ENCODE measurements at regions not wholly inside any gene's neighbourhood (a gene's known extent, or its start where the extent isn't known, plus 50 kb on each side); places are given as distances from the start of the nearest gene placed in this dataset.
A peak's percentile ranks its signal among the peaks of the same experiment; 100 is the strongest.
"Not testable (repeated sequence)": the region's sequence is repeated elsewhere in the genome, so short reads cannot be mapped to it uniquely, and the experiment has no call there.

- Mint-ChIP-seq H3K4me3 (no peak overlapping the region), H3K27ac (no peak overlapping the region), H3K4me1 (ENCODE audit: low read depth in 2 of 2) (peaks cover 3 to 6% of the 10 kb centered on the region in 2 donors), H3K36me3 (ENCODE audit: insufficient read depth) (no peaks in the 10 kb centered on the region), H3K27me3 (peaks cover 31 to 58% of the 10 kb centered on the region in 2 donors), H3K9me3 (no peaks in the 10 kb centered on the region)
- ATAC-seq (replicated peaks) = no peak
- no peak for DNase-seq
These were observed 72.7 kb upstream of the RTL6 start for GRCh38 chr22:44570476-44571445.

- Mint-ChIP-seq H3K4me3 (no peak overlapping the region), H3K4me1 (ENCODE audit: low read depth in 2 of 2) (peaks cover 3 to 6% of the 10 kb centered on the region in 2 donors), H3K27me3 (peaks cover 19 to 46% of the 10 kb centered on the region in 2 donors), H3K36me3 (ENCODE audit: insufficient read depth) (no peaks in the 10 kb centered on the region), H3K9me3 (peaks cover 0 to 2% of the 10 kb centered on the region in 2 donors), H3K27ac (no peak overlapping the region)
- no peak for ATAC-seq (replicated peaks)
- no peak for DNase-seq
These were observed 71.5 kb upstream of the RTL6 start for GRCh38 chr22:44569561-44569991.

DNA sequence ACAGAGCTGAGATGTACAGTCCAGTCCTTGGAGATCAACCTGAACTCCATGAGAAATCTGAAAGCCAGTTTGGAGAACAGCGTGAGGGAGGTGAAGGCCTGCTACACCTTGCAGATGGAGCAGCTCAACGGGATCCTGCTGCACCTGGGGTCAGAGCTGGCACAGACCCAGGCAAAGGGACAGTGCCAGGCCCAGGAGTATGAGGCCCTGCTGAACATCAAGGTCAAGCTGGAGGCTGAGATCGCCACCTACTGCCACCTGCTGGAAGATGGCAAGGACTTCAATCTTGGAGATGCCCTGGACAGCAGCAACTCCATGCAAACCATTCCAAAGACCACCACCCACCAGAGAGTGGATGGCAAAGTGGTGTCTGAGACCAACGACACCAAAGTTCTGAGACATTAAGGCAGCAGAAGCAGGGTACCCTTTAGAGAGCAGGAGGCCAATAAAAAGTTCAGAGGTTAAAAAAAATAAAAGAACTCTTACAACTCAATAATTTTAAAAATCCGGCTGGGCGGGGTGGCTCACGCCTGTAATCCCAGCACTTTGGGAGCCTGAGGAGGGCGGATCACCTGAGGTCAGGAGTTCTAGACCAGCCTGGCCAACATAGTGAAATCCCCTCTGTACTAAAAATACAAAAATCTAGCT is 69.9 kb upstream of the RTL6 start:
- Mint-ChIP-seq H3K36me3 (ENCODE audit: insufficient read depth) (no peaks in the 10 kb centered on the region), H3K27ac (no peak overlapping the region), H3K4me3 (no peak overlapping the region), H3K9me3 (peaks cover 0 to 7% of the 10 kb centered on the region in 2 donors), H3K4me1 (ENCODE audit: low read depth in 2 of 2) (peaks cover 3 to 6% of the 10 kb centered on the region in 2 donors), H3K27me3 (peaks cover 7 to 32% of the 10 kb centered on the region in 2 donors)
- DNase-seq (peak; percentile 35 to 45 (median 43)), ATAC-seq (replicated peaks) (no peak)

- not testable (repeated sequence) for H3K9me3 Mint-ChIP-seq; ATAC-seq (replicated peaks); H3K4me1 Mint-ChIP-seq (ENCODE audit: low read depth in 2 of 2); DNase-seq; H3K36me3 Mint-ChIP-seq (ENCODE audit: insufficient read depth); H3K27ac Mint-ChIP-seq; H3K4me3 Mint-ChIP-seq
- H3K27me3 Mint-ChIP-seq = peaks cover 7 to 32% of the 10 kb centered on the region in 2 donors
These were observed 69.4 kb upstream of the RTL6 start for GRCh38 chr22:44567378-44567841.

- Mint-ChIP-seq H3K27ac (no peak overlapping the region), H3K27me3 (peaks cover 7 to 31% of the 10 kb centered on the region in 2 donors), H3K4me3 (no peak overlapping the region), H3K4me1 (ENCODE audit: low read depth in 2 of 2) (peaks cover 3 to 6% of the 10 kb centered on the region in 2 donors), H3K36me3 (ENCODE audit: insufficient read depth) (no peaks in the 10 kb centered on the region), H3K9me3 (peaks cover 0 to 7% of the 10 kb centered on the region in 2 donors)
- no peak for DNase-seq
- ATAC-seq (replicated peaks) = no peak
These were observed 68.9 kb upstream of the RTL6 start for GRCh38 chr22:44566911-44567310.

GRCh38 chr22:44562651-44563050 is 64.6 kb upstream of the RTL6 start:
- not testable (repeated sequence) for DNase-seq; H3K4me1 Mint-ChIP-seq (ENCODE audit: low read depth in 2 of 2); ATAC-seq (replicated peaks); H3K27ac Mint-ChIP-seq; H3K4me3 Mint-ChIP-seq; H3K36me3 Mint-ChIP-seq (ENCODE audit: insufficient read depth); H3K9me3 Mint-ChIP-seq
- H3K27me3 Mint-ChIP-seq = peaks cover 10 to 15% of the 10 kb centered on the region in 2 donors

- Mint-ChIP-seq H3K9me3 (peaks cover 0 to 7% of the 10 kb centered on the region in 2 donors), H3K4me3 (no peak overlapping the region), H3K36me3 (ENCODE audit: insufficient read depth) (peaks cover 4% of the 10 kb centered on the region), H3K27me3 (peaks cover 21 to 26% of the 10 kb centered on the region in 2 donors), H3K27ac (no peak overlapping the region), H3K4me1 (ENCODE audit: low read depth in 2 of 2) (no peaks in the 10 kb centered on the region)
- ATAC-seq (replicated peaks) (no peak), DNase-seq (no peak)
These were observed 63.3 kb upstream of the RTL6 start for GRCh38 chr22:44561139-44561840.

DNA sequence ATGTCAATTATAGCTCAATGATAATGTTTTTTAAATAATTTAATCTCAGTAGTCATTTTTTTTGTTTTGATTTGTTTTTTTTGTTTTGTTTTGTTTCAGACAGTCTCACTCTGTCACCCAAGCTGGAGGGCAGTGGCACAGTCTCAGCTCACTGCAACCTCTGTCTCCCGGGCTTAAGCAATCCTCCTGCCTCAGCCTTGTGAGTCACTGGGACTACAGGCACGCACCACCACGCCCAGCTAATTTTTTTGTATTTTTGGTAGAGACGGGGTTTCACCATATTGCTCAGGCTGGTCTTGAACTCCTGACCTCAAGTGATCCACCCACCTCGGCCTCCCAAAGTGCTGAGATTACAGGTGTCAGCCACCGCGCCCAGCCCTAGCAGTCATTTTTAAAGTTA is 60.6 kb upstream of the RTL6 start:
- not testable (repeated sequence) for DNase-seq; H3K27ac Mint-ChIP-seq; H3K4me1 Mint-ChIP-seq (ENCODE audit: low read depth in 2 of 2); H3K36me3 Mint-ChIP-seq (ENCODE audit: insufficient read depth); H3K4me3 Mint-ChIP-seq; H3K9me3 Mint-ChIP-seq; ATAC-seq (replicated peaks)
- peaks cover 47 to 48% of the 10 kb centered on the region in 2 donors for H3K27me3 Mint-ChIP-seq

DNA sequence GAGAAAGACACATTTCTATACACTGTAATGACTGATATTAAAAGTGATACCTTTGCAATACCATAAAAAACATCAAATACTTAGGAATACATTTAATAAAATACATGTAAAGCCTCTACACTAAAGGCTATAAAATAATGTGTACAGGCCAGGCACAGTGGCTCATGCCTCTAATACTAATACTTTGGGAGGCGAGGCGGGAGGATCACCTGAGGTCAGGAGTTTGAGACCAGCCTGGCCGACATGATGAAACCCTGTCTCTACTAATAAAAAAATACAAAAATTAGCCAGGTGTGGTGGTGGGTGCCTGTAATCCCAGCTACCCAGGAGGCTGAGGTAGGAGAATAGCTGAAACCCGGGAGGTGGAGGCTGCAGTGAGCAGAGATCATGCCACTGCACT is 59.8 kb upstream of the RTL6 start:
- not testable (repeated sequence) for H3K4me1 Mint-ChIP-seq (ENCODE audit: low read depth in 2 of 2); H3K36me3 Mint-ChIP-seq (ENCODE audit: insufficient read depth); DNase-seq; H3K27ac Mint-ChIP-seq; H3K4me3 Mint-ChIP-seq; H3K9me3 Mint-ChIP-seq; ATAC-seq (replicated peaks)
- peaks cover 47 to 48% of the 10 kb centered on the region in 2 donors for H3K27me3 Mint-ChIP-seq

DNA sequence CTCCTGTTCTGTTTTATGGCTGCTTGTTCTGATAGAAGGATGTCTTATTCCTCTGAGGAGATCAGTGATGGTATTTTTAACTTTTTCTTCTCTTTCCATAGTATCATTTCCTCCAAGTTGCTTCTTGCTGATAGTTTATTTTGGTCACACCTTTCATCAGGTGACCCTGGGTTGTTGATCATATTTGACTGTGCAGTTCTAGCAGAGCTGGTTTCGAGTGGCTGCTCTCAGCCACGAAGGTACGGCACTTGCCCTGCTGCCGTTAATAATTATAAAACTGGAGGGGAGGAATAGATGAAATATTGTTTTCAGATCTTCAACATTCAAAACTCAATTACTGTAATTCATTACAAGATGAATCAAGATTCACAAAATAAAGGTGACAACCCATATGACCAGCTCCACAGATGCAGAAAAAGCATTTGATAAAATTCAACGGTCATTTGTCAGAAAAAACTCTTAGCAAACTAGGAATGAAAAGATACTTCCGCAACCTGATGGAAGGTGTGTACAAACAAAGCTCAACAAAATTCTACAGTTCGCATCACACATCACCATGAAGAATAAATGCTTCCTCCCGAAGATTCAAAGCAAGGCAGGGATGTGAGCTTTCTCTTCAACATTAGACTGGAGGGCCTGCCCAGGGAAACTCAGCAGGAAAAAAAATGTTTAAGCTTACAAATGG is 59.2 kb upstream of the RTL6 start:
- ATAC-seq (replicated peaks) = no peak
- peaks cover 47 to 48% of the 10 kb centered on the region in 2 donors for H3K27me3 Mint-ChIP-seq
- H3K36me3 Mint-ChIP-seq (ENCODE audit: insufficient read depth) = peaks cover 4% of the 10 kb centered on the region
- no peak for DNase-seq
- no peak overlapping the region for H3K4me3 Mint-ChIP-seq
- H3K27ac Mint-ChIP-seq = no peak overlapping the region
- no peaks in the 10 kb centered on the region for H3K9me3 Mint-ChIP-seq
- H3K4me1 Mint-ChIP-seq (ENCODE audit: low read depth in 2 of 2) = peaks cover 0 to 4% of the 10 kb centered on the region in 2 donors

DNA sequence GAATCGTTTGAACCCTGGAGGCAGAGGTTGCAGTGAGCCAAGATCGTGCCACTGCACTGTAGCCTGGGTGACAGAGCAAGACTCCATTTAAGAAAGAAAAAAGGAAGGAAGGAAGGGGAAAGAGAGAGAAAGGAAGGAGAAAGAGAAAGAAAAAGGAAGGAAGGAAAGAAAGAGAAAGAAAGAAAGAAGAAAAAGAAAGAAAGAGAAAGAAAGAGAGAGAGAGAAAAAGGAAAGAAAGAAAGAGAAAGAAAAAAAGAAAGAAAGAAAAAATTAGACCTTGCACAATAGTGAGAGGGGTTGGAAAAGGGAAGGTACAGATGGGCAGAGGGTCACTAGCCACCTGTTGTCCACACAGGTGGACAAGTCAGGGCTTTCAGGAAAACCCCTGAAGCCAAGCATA is 57.6 kb upstream of the RTL6 start:
- Mint-ChIP-seq H3K4me3 (no peak overlapping the region), H3K36me3 (ENCODE audit: insufficient read depth) (peaks cover 4% of the 10 kb centered on the region), H3K27ac (no peak overlapping the region), H3K9me3 (no peaks in the 10 kb centered on the region), H3K4me1 (ENCODE audit: low read depth in 2 of 2) (peaks cover 7 to 9% of the 10 kb centered on the region in 2 donors), H3K27me3 (peaks cover 40 to 41% of the 10 kb centered on the region in 2 donors)
- no peak for DNase-seq
- ATAC-seq (replicated peaks) = no peak

DNA sequence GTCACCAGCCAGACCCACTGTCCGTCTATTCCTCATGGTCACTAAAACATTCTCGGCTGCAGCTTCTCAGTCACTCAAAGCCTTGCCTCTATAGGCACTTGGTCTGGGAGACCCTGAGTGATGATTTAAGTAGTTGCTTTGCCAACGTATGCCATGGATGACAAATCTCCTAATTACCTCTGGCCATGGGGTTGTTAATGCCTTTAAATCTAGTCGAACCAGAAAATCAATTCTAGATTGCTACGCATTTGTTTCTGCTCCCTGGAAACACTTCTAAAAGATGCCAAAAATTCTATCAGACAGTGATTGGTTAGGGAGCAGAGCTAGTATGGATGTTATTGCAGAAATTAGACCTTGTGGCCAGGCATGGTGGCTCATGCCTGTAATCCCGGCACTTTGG is 57.0 kb upstream of the RTL6 start:
- peaks cover 4% of the 10 kb centered on the region for H3K36me3 Mint-ChIP-seq (ENCODE audit: insufficient read depth)
- no peak overlapping the region for H3K27ac Mint-ChIP-seq
- H3K4me3 Mint-ChIP-seq = no peak overlapping the region
- H3K4me1 Mint-ChIP-seq (ENCODE audit: low read depth in 2 of 2) = peaks cover 8 to 9% of the 10 kb centered on the region in 2 donors
- H3K27me3 Mint-ChIP-seq = peaks cover 38 to 39% of the 10 kb centered on the region in 2 donors
- ATAC-seq (replicated peaks) (no peak), DNase-seq (no peak)
- no peaks in the 10 kb centered on the region for H3K9me3 Mint-ChIP-seq

GRCh38 chr22:44554411-44554810 is 56.4 kb upstream of the RTL6 start:
- no peak for ATAC-seq (replicated peaks)
- Mint-ChIP-seq H3K36me3 (ENCODE audit: insufficient read depth) (peaks cover 4% of the 10 kb centered on the region), H3K27me3 (peaks cover 33 to 38% of the 10 kb centered on the region in 2 donors), H3K4me1 (ENCODE audit: low read depth in 2 of 2) (peaks cover 8 to 9% of the 10 kb centered on the region in 2 donors), H3K4me3 (no peak overlapping the region), H3K27ac (no peak overlapping the region), H3K9me3 (no peaks in the 10 kb centered on the region)
- no peak for DNase-seq

Data from effector memory CD8-positive, alpha-beta T cell (primary cell).